Heart left ventricle (tissue), 16 donors: ENCODE measurements at regions not wholly inside any gene's neighbourhood (a gene's known extent, or its start where the extent isn't known, plus 50 kb on each side); places are given as distances from the start of the nearest gene placed in this dataset.

ENCODE experiments used
- ATAC-seq, 4 donors: fragments of 200-7000 bp; cut with Tn5 transposase; one replicate each; pipeline ENCODE4 v1.9.1; 2020 to 2022; ENCODE audit warnings: moderate library complexity in 4 of 4, mild to moderate bottlenecking in 3 of 4, moderate number of reproducible peaks in 1 of 4
- DNase-seq, 5 donors: peaks; one replicate each; pipeline ENCODE4 v3.0.0-alpha.2; 2020
- H3K27ac ChIP-seq, 12 donors: fragments of 200-600 bp; sonication (generic) in 4 of 12; one replicate each; pipeline versions ENCODE4 v1.5.0 to v1.8.0; 2016 to 2022; ENCODE audit warnings: mild to moderate bottlenecking in 2 of 12
- H3K27me3 ChIP-seq, 9 donors: fragments of 200-600 bp; sonication (generic) in 2 of 9; one replicate each; pipeline versions ENCODE4 v1.5.1 to v1.8.0; 2016 to 2022; ENCODE audit warnings: mild to moderate bottlenecking in 3 of 9
- H3K36me3 ChIP-seq, 9 donors: fragments of 200-600 bp; sonication (generic) in 2 of 9; one replicate each; pipeline versions ENCODE4 v1.5.0 to v1.8.0; 2018 to 2022; ENCODE audit warnings: mild to moderate bottlenecking in 2 of 9
- H3K4me1 ChIP-seq, 12 donors: fragments of 200-600 bp; sonication (generic) in 4 of 12; one replicate each; pipeline versions ENCODE4 v1.5.0 to v1.8.0; 2016 to 2022; ENCODE audit warnings: mild to moderate bottlenecking in 3 of 12
- H3K4me3 ChIP-seq, 12 donors: fragments of 200-600 bp; sonication (generic) in 4 of 12; one replicate each; pipeline versions ENCODE4 v1.5.0 to v1.8.0; 2017 to 2022; ENCODE audit warnings: mild to moderate bottlenecking in 9 of 12, moderate library complexity in 4 of 12
- H3K9me3 ChIP-seq, 12 donors: fragments of 200-600 bp; sonication (generic) in 4 of 12; one replicate each; pipeline versions ENCODE4 v1.5.0 to v1.8.0; 2016 to 2022; ENCODE audit warnings: mild to moderate bottlenecking in 1 of 12
- CTCF ChIP-seq, 12 donors: fragments of 200-600 bp; sonication (generic) in 4 of 12; IDR thresholded peaks; one replicate each; pipeline versions ENCODE4 v1.5.0 to v1.8.0; 2018 to 2022; ENCODE audit warnings: antibody characterized with exemption in 12 of 12, mild to moderate bottlenecking in 5 of 12
- POLR2A ChIP-seq, 2 donors: fragments of 450-650 bp; IDR thresholded peaks; one replicate each; pipeline ENCODE4 v1.6.1; 2017; ENCODE audit warnings: antibody characterized with exemption in 2 of 2, mild to moderate bottlenecking in 2 of 2, moderate library complexity in 2 of 2
- WGBS, 4 donors: extraction: QIAGEN DNeasy Blood & Tissue Kit in 2 of 4; methylation state at CpG; one replicate each; pipeline versions ENCODE4 v1.1.5 to v1.1.7; 2013 to 2018; 5-methylcytosine and 5-hydroxymethylcytosine counted together
- intact Hi-C, 10 donors: fragments of 100-400 bp; cut with DNase I; formaldehyde crosslinking; loops; one replicate each; pipeline versions ENCODE4 v1.11.1 to v1.14.2; 2022
- donor health status: ischemic (EF 13 %, LVEDD 7.1; RV severe dilation, severe dysfunction).
- donor health status: healthy with polysubstance abuse.
- donor health status: DM: no; HTN: yes; CAD: no.
- donor health status: DM: no; HTN: no; CAD: no.
- donor health status: ischemic (EF 25% LVEDD 6.9; RV normal size, moderate dysfunction).
- donor health status: ischemic (EF 25% LVEDD 5.7; RV mildly dilated, moderate dysfunction).
- donor health status: healthy.
- donor health status: DM: yes; HTN: yes; CAD: no.
- donor health status: ischemic (EF 35%, LVEDD 5.7; RV mildly dilated, moderate dysfunction).
- donor health status: nonischemic (EF 11% LVEDD 7.7; RV severe dilation, severe dysfunction).
- donor health status: DM: yes; HTN: yes; CAD: no.
- donor health status: PGD.
- donor health status: ischemic (EF 29% LVEDD 5.4; RV normal size, mild dysfunction).
- donor health status: nonischemic (EF 23%, LVEDD 6.1; RV moderate dilation, normal function).

DNA sequence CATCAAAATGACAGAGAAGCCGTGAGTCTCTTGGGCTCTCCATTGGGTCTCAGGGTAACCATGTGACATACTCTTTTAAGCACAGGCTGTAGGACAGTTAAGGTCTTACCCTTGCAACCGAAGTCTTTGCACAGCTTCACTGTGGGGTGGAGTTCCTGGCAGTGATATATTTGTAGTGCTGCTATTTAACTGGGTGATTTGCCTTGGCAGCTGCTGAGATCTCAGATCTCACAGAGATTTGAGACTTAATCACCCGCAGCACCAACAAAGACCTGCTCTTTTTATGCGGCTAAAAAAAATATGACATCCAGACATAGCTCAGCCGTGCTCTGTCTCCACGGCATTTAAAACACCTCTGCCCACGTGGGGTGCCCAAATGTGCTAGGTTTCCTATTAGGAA lies 63.4 kb upstream of the NPTX2 start:
- intact Hi-C loops = no loop called here
- no peak for DNase-seq
- H3K36me3 ChIP-seq = no peaks in the 10 kb centered on the region
- no peaks in the 10 kb centered on the region for H3K27me3 ChIP-seq
- WGBS, 4 donors = 77 to 83% (median 79%) methylated on average over 7 of the region's 7 CpGs
- TF ChIP-seq CTCF (IDR thresholded peaks at IDR 0.05) = no peak
- TF ChIP-seq POLR2A (IDR thresholded peaks at IDR 0.05) = no peak
- H3K9me3 ChIP-seq = peaks cover 0 to 18% (median 12%) of the 10 kb centered on the region in 12 donors
- H3K4me1 ChIP-seq = no peaks in the 10 kb centered on the region
- H3K4me3 ChIP-seq = no peak overlapping the region
- ATAC-seq = no peak
- no peak overlapping the region for H3K27ac ChIP-seq

GRCh38 chr7:98551611-98552273 lies 65.3 kb upstream of the NPTX2 start:
- H3K27ac ChIP-seq = no peak overlapping the region
- intact Hi-C loops = no loop called here
- ATAC-seq = no peak
- H3K27me3 ChIP-seq = no peaks in the 10 kb centered on the region
- WGBS, 4 donors = 64 to 76% (median 67%) methylated on average over 9 of the region's 9 CpGs
- H3K36me3 ChIP-seq = no peaks in the 10 kb centered on the region
- H3K4me1 ChIP-seq = no peaks in the 10 kb centered on the region
- no peak for DNase-seq
- no peak for TF ChIP-seq POLR2A (IDR thresholded peaks at IDR 0.05)
- no peak for TF ChIP-seq CTCF (IDR thresholded peaks at IDR 0.05)
- no peak overlapping the region for H3K4me3 ChIP-seq
- H3K9me3 ChIP-seq = peaks cover 0 to 18% (median 12%) of the 10 kb centered on the region in 12 donors

DNA sequence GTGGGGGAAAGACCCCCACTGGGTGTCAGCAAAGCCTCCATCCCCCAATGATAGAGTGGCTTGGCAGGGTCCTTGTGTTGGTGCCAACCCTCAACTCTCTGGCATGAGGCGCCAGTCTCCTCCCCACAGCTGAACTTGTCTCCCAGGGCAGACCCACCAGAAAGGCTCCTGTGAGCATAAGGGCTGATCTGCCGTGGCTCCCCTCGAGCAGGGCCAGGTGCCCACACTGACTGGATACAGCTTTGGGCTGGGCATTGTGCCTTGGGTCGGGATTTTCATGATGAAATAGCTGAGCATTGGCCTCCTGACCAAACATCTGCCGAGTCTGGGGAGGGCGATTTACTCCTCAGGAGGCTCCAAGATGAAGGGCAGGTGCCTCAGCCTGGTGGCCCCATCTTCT lies 68.1 kb upstream of the NPTX2 start:
- DNase-seq = no peak
- TF ChIP-seq CTCF (IDR thresholded peaks at IDR 0.05) (no peak), POLR2A (IDR thresholded peaks at IDR 0.05) (no peak)
- intact Hi-C loops = no loop called here

GRCh38 chr7:98548370-98548769 lies 68.7 kb upstream of the NPTX2 start:
- Histone ChIP-seq H3K36me3 (no peaks in the 10 kb centered on the region), H3K4me3 (no peak overlapping the region), H3K9me3 (peaks cover 0 to 18% (median 12%) of the 10 kb centered on the region in 12 donors), H3K27ac (no peak overlapping the region), H3K4me1 (no peaks in the 10 kb centered on the region), H3K27me3 (no peaks in the 10 kb centered on the region)
- DNase-seq = no peak
- TF ChIP-seq CTCF (IDR thresholded peaks at IDR 0.05) (no peak), POLR2A (IDR thresholded peaks at IDR 0.05) (no peak)
- intact Hi-C loops = no loop called here
- 90 to 95% (median 92%) methylated on average over 2 of the region's 2 CpGs for WGBS, 4 donors
- no peak for ATAC-seq

More for the DNA sequence above, 68.1 kb upstream of the NPTX2 start:
- Histone ChIP-seq H3K9me3 (peaks cover 0 to 18% (median 12%) of the 10 kb centered on the region in 12 donors), H3K36me3 (no peaks in the 10 kb centered on the region), H3K4me3 (no peak overlapping the region), H3K27ac (no peak overlapping the region), H3K27me3 (no peaks in the 10 kb centered on the region), H3K4me1 (no peaks in the 10 kb centered on the region)
- no peak for ATAC-seq
- 66 to 84% (median 81%) methylated on average over 6 of the region's 6 CpGs for WGBS, 4 donors
